ENCODE measurements at regions not wholly inside any gene's neighbourhood (a gene's known extent, or its start where the extent isn't known, plus 50 kb on each side); places are given as distances from the start of the nearest gene placed in this dataset.

DNA sequence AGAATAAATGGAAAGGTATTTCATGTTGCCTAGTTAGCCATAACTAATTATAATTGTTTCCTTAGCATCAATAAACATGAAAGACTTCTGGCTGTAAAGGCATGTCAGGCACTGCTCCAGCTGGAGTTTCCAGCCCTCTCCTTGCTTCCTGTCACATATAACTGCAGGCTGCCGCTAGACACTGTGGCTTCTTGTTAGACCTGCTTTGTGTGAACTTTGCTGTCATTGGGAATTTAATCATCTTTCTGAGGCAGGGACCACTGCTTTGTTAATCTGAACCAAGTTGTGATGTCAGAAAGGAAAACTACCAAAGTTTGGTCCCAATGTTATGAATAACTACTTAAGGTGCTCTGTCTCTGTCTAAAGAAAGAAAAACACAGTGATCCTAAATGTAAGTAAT lies 90.3 kb upstream of the DUSP10 start:
- Mint-ChIP-seq H3K36me3 (no peaks in the 10 kb centered on the region), H3K9me3 (peaks cover 4% of the 10 kb centered on the region; the same call in 1 of the 2 replicates), H3K27ac (no peak overlapping the region), H3K27me3 (ENCODE audit: low read depth) (no peaks in the 10 kb centered on the region; the same call in 1 of the 2 replicates), H3K4me3 (no peak overlapping the region), H3K4me1 (peaks cover 47% of the 10 kb centered on the region)
- ATAC-seq (no peak), DNase-seq (ENCODE audit: low spot score) (no peak)
- no peak for TF ChIP-seq RORB (CRISPR knock-in tag; IDR thresholded peaks at IDR 0.05)
- TF ChIP-seq, protein P1, sequence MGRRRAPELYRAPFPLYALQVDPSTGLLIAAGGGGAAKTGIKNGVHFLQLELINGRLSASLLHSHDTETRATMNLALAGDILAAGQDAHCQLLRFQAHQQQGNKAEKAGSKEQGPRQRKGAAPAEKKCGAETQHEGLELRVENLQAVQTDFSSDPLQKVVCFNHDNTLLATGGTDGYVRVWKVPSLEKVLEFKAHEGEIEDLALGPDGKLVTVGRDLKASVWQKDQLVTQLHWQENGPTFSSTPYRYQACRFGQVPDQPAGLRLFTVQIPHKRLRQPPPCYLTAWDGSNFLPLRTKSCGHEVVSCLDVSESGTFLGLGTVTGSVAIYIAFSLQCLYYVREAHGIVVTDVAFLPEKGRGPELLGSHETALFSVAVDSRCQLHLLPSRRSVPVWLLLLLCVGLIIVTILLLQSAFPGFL (CRISPR knock-in tag; IDR thresholded peaks at IDR 0.05; ENCODE audit: borderline replicate concordance), result no peak
- no peak for TF ChIP-seq KAT7 (CRISPR knock-in tag; IDR thresholded peaks at IDR 0.05; ENCODE audit: borderline replicate concordance)
- no peak for TF ChIP-seq FOXJ3 (CRISPR knock-in tag; IDR thresholded peaks at IDR 0.05; ENCODE audit: borderline replicate concordance)
- no peak for TF ChIP-seq CREB1 (CRISPR knock-in tag; IDR thresholded peaks at IDR 0.05)
- TF ChIP-seq, protein P2, sequence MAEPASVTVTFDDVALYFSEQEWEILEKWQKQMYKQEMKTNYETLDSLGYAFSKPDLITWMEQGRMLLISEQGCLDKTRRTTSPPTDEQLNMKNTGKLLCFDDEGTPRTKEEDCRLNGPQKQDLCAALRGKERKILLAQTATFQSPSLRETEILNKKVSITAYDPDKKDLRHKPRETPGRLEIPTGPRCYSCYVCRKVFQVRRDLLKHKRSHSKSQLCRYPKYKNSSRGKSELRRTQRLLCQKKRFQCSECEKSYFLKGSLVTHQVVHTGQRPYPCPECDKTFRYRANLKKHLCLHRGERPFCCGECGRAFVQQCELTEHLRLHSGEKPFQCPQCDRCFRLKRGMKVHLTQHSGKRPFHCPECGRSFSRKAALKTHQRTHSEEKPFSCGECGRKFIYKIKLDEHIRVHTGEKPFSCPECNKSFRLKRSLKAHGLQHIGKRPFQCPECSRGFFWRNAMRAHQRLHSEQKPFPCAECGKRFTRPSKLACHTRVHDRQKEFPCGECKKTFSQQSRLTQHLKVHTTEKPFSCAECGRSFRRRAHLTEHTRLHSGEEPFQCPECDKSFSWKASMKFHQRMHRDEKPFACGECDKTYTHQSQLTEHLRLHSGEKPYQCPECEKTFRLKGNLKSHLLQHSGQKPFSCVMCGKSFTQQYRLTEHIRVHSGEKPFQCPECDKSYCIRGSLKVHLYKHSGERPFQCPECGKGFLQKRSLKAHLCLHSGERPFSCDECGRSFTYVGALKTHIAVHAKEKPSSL (CRISPR knock-in tag; conservative IDR thresholded peaks at IDR 0.05), result no peak
- TF ChIP-seq ZNF263 (CRISPR knock-in tag; IDR thresholded peaks at IDR 0.05; ENCODE audit: low read depth), result no peak
- TF ChIP-seq GRHL2 (CRISPR knock-in tag; IDR thresholded peaks at IDR 0.05; ENCODE audit: insufficient replicate concordance, severe bottlenecking), result no peak
- no peak for TF ChIP-seq ZNF396 (CRISPR knock-in tag; IDR thresholded peaks at IDR 0.05; ENCODE audit: borderline replicate concordance)
- no peak for TF ChIP-seq TEAD4 (CRISPR knock-in tag; IDR thresholded peaks at IDR 0.05)
- TF ChIP-seq ZNF219 (CRISPR knock-in tag; IDR thresholded peaks at IDR 0.05; ENCODE audit: borderline replicate concordance), result no peak
- TF ChIP-seq, protein P3, sequence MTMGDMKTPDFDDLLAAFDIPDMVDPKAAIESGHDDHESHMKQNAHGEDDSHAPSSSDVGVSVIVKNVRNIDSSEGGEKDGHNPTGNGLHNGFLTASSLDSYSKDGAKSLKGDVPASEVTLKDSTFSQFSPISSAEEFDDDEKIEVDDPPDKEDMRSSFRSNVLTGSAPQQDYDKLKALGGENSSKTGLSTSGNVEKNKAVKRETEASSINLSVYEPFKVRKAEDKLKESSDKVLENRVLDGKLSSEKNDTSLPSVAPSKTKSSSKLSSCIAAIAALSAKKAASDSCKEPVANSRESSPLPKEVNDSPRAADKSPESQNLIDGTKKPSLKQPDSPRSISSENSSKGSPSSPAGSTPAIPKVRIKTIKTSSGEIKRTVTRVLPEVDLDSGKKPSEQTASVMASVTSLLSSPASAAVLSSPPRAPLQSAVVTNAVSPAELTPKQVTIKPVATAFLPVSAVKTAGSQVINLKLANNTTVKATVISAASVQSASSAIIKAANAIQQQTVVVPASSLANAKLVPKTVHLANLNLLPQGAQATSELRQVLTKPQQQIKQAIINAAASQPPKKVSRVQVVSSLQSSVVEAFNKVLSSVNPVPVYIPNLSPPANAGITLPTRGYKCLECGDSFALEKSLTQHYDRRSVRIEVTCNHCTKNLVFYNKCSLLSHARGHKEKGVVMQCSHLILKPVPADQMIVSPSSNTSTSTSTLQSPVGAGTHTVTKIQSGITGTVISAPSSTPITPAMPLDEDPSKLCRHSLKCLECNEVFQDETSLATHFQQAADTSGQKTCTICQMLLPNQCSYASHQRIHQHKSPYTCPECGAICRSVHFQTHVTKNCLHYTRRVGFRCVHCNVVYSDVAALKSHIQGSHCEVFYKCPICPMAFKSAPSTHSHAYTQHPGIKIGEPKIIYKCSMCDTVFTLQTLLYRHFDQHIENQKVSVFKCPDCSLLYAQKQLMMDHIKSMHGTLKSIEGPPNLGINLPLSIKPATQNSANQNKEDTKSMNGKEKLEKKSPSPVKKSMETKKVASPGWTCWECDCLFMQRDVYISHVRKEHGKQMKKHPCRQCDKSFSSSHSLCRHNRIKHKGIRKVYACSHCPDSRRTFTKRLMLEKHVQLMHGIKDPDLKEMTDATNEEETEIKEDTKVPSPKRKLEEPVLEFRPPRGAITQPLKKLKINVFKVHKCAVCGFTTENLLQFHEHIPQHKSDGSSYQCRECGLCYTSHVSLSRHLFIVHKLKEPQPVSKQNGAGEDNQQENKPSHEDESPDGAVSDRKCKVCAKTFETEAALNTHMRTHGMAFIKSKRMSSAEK (CRISPR knock-in tag; IDR thresholded peaks at IDR 0.05; ENCODE audit: borderline replicate concordance), result no peak
- TF ChIP-seq, protein P4, sequence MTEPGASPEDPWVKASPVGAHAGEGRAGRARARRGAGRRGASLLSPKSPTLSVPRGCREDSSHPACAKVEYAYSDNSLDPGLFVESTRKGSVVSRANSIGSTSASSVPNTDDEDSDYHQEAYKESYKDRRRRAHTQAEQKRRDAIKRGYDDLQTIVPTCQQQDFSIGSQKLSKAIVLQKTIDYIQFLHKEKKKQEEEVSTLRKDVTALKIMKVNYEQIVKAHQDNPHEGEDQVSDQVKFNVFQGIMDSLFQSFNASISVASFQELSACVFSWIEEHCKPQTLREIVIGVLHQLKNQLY (CRISPR knock-in tag; IDR thresholded peaks at IDR 0.05), result no peak
- TF ChIP-seq, protein P5, sequence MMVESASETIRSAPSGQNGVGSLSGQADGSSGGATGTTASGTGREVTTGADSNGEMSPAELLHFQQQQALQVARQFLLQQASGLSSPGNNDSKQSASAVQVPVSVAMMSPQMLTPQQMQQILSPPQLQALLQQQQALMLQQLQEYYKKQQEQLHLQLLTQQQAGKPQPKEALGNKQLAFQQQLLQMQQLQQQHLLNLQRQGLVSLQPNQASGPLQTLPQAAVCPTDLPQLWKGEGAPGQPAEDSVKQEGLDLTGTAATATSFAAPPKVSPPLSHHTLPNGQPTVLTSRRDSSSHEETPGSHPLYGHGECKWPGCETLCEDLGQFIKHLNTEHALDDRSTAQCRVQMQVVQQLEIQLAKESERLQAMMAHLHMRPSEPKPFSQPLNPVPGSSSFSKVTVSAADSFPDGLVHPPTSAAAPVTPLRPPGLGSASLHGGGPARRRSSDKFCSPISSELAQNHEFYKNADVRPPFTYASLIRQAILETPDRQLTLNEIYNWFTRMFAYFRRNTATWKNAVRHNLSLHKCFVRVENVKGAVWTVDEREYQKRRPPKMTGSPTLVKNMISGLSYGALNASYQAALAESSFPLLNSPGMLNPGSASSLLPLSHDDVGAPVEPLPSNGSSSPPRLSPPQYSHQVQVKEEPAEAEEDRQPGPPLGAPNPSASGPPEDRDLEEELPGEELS (CRISPR knock-in tag; IDR thresholded peaks at IDR 0.05), result no peak
- TF ChIP-seq, protein P6, sequence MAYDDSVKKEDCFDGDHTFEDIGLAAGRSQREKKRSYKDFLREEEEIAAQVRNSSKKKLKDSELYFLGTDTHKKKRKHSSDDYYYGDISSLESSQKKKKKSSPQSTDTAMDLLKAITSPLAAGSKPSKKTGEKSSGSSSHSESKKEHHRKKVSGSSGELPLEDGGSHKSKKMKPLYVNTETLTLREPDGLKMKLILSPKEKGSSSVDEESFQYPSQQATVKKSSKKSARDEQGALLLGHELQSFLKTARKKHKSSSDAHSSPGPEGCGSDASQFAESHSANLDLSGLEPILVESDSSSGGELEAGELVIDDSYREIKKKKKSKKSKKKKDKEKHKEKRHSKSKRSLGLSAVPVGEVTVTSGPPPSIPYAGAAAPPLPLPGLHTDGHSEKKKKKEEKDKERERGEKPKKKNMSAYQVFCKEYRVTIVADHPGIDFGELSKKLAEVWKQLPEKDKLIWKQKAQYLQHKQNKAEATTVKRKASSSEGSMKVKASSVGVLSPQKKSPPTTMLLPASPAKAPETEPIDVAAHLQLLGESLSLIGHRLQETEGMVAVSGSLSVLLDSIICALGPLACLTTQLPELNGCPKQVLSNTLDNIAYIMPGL (CRISPR knock-in tag; IDR thresholded peaks at IDR 0.05), result no peak
- TF ChIP-seq TEAD1 (CRISPR knock-in tag; IDR thresholded peaks at IDR 0.05), result no peak
- CTCF ChIA-PET, result no interaction called here
- POLR2A ChIA-PET, result no interaction called here

Data from WTC11 (cell line).